GM19463 (cell line): ENCODE measurements at regions not wholly inside any gene's neighbourhood (a gene's known extent, or its start where the extent isn't known, plus 50 kb on each side); places are given as distances from the start of the nearest gene placed in this dataset.

Experiments used
- ATAC-seq: cut with Tn5 transposase; IDR thresholded peaks from one replicate; pipeline ENCODE4 v1.9.1; 2021; ENCODE audit warnings: mild to moderate bottlenecking, moderate library complexity; ENCODE audit not compliant: unreplicated experiment

DNA sequence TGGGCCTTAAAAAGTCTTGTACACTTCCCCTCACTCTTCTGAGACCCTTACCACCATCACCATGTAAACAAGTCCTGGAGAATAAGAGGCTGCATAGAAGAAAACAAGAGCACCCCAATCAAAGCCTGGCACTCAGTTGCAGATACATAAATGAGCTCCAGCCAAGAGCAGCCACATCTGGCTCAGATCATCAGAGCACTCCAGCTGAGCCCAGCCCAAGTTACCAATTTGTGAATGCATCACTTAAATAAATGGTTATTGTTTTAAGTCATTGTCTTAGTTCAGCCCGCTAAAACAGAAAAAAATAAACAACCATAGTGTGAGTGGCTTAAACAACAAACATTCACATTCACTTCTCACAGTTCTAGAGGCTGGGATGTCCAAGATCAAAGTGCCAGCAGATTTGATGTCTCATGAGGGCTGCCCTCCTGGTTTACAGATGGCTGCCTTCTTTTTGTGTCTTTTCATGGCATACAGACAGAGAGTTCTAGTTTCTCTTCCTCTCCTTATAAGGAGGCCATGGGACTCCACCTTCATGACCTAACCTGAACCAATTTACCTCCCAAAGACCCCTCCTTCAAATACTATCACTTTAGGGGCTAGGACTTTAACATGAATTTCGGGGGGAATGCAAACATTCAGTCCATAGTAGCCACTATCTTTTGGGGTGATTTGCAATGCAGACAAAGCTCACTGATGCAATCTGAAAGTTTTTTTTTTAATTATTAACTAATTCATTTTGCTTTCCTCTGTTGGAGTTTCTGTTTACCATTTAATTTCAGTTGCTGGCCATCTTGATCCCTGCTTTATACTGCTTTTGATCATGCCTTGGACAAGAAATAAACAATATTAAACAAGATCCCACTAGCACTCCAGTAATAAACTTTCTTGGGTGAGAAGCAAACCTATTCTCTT is 187.5 kb upstream of the ACVR2A start:
- ATAC-seq: peak; percentile 52

DNA sequence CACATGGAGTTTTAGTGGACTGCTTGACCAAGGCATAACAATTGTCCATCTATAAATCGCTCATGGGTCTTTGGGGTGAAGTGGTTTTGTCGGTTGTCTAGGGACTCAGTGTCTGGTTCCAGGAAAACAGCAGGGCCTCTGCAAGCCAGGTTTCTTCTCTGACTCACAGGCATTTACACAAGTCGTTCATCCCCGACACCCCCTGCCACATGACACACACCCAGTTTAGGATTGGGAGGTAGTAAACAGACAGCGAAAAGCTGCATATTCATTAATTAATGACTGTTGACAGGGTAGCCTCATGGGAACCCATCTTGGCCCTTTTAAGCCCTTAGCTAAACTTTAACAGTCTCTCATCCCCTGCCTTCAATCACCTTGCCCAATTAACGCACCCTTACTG is 194.8 kb upstream of the ACVR2A start:
- no peak for ATAC-seq

DNA sequence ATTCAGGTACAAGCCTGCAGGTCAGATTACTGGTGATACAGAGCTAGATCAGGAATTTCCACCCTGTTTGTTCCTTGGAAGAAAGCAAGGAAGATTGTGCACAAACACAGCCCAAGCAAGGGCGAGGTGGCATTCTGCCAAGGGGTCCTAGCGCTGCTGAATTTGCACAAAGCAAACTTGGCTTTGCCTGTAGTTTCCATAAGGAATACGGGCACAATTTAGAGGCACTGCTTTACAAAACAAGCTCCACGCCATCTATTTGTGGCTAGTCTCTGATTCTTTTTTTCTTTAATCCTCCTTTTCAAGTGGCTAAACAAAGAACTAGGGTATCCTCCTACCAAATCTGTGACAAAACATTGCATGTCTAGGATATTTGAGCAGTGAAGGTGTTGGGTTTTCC is 195.5 kb upstream of the ACVR2A start:
- ATAC-seq: no peak

DNA sequence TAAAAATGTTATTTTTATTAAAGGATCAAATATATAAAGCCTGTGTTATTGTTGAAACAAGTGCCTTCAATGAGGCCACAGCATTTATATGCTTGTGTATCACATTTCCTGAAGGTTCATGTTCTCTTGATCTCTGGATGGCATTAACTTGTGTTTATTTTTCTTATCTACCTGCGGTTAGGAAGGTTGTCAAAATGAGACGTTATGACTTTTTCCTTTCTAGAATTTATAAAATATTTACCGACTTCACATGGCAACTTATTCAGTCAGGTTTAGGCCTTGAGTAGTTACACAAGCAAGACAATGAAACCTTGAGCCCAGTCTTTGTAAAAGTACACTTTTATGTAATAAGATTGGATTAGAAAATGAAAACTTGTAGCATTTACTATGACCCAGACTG is 196.4 kb upstream of the ACVR2A start:
- ATAC-seq: no peak

DNA sequence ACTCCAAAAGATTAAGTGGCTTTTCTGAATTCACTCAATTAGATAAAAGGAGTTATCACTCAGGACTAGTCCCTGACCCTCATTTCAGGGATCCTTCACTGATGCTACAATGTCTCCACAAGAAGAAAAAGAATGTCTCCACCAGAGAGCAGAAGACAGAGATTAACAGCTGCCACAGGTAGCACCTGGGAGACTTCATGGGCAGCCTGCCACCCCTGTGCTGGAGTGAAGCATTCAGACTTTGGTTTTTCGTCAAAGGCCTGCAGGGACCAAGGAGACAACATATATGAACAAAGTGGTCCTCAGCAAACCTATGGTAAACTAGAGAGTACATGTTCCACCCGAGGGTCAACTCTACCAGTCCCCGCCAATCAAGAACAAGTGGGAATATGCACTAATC is 197.0 kb upstream of the ACVR2A start:
- ATAC-seq: no peak

DNA sequence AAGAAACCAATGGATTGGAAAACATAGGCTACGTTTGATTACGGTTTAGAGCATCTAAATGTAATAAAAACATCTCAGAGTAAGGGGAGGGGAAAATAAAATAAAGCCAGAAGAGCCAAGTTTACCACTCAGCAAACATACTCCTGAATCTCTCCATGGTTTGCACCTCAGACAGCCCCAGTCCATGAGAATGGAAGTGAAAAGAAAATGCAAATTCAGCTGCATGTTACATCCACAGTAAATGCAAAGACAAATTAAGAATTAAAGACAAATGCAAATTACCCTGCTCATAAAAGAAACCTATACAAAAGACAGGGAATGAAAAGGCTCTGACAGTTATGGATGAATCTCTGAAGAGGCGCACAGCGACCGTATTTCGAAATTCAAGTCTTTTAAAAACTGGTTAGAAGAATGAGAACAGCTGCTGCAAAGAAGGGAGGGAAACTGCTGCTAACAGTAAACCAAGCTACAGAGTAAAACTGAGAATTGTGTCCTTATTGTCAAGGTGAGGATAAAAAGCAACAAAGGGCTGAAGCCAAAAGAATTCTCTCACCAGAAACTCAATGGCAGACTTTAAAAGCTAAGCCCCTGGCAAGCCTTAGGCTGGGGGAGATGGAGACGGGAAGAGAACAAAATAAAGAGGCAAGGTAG is 197.9 kb upstream of the ACVR2A start:
- no peak for ATAC-seq

DNA sequence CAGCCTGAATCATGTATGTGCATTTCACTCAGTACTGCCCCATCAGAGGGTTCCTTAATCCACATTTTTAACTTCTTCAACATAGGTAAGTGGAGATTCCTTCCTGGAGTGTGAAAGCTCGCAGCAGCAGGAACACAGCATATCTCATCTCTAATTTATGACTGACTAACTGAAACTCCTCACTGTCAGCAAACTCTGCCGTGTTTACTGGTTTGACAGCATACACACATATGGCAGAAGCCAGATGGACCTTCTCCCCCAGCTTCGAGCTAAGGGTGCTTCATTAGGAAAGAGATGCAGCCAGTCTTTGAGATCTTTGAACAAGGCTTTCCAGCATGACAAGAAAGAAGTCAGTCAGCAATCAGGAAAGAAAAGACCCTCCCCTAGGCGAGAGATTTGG is 200.3 kb upstream of the ACVR2A start:
- ATAC-seq: no peak

DNA sequence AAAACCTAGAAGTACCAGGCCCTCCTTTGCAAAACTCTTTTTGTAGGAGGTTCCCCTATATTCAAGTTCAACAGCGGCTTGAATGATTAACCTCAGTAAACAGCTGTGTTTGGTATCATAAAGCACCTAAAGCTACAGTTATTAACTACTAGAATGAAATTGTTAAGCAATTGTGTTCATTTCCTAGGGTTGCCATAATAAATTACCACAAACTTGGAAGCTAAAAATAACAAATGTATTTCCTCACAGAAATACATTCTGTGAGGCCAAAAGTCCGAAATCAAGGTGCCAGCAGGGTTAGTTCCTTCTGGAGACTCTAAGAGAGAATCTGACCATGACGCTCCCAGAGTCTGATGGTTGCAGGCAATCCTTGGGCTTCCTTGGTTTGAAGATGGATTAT is 202.1 kb upstream of the ACVR2A start:
- no peak for ATAC-seq

DNA sequence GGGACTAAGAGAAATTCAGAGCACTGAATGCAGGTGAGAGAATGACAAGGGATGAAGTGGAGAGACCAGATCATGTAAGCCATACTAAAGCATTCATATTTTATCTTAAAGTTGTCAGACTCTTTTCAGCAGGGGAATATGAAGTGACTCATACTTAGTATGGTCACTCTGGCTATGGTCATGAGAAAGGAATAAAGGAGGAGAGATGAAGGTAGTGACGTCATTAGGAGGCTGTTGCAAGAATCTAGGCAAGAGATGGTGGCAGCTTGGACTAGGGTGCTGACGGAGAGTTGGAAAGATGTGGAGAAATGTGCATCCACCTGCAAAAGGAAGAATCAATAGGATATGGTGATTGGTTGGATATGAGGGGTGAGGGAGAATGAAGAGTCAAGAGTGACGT is 203.2 kb upstream of the ACVR2A start:
- no peak for ATAC-seq

DNA sequence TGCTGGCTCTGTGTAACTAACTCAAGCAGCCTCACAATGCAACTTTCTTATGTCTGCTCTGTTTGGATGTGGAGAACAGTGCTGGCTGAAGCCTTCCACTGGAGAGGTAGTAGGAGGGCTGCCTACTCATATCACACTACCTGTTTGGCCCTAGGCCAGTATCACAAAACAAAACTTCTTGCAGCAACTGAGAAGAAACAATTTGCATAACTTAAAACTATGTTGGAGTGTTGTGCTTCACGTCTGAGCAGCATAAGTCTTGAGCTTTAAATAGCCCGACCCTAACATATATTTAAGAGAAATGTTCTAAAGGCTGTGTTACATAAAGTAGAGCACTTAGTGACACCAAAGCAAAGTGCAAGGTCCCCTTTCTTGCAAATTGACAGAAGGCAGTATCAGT is 204.9 kb upstream of the ACVR2A start:
- peak; percentile 71 for ATAC-seq

DNA sequence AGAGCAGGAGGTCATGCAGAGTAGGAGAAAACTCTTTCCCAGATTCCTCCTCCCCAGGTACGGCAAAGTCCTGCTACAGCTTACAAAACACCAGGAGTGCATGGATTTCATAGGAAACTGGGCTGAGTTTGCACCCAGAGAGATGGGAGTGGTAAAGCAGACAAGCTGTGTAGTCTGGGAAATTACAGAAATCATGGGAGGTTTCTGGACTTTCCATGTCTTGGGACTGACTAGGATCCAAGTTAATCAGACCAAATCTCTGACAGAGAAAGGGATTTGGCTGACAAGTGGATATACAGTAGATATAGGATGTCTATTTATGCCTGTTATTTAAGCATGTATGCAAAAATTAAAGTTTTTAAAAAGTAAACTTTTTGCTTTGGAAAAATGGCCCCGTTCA is 205.4 kb upstream of the ACVR2A start:
- ATAC-seq: no peak

DNA sequence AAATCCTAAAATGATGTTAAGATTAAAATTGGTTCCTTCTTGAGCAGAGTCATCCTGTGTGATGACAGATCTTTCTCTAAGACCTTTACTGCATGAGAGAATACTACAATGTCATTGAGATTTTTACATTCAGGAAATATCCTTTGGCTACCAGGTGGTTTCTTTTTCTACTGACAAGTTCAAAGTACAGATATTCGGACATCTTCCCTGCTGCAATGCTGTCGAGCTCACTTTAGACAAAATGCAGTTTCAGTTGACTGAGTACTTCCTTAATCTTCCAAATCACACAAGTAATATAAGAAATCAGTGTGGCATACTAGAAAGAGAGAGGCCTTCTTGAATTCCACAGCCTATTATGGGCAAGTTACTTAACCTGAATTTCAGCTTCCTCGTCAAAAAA is 207.9 kb upstream of the ACVR2A start:
- no peak for ATAC-seq

DNA sequence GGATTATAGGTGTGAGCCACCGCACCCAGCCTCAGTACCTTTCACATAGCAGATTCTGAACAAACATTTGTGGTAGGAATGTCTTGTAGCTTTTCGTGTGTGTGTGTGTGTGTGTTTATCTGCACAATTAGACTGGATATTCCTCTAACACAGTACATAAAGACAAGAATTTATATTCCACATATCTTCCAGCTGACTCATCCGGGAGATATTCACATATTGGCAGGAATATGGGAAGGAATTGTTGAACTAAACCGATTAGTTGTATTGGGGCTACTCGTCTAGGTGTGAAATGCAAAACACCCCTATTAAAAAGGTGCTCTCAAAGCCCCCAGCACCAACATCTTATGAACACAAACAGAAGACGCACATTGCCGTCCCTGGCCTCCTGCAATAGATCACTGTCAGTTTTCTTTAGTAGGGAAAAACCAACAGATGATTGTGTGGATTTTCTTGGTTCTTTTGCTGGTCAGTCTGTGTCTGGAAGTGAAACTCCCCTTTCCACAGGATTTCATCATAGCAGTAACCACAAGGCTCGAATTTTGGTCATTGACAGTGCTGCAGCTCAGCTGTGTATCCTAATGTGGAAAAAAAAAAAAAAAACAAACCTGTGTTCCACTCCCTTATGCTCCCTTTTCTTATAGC is 208.5 kb upstream of the ACVR2A start:
- ATAC-seq: no peak

DNA sequence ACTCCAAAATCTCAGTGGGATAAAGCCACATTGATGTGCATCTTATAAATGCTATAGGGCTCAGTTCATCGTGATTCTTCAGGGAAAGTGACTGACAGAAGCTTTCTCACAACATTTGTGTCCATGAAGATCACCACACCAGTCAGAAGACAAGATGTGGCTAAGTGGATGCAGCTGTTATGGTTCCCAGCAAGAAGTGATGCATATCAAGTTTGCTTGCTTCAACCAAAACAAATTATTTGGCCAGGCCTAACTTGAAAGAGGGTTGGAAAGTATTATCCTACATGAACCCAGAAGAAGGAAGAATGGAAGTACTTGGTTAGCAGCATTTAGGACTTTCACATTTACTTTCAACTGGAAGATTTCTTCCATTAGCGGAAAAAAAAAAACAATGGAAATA is 210.0 kb upstream of the ACVR2A start:
- no peak for ATAC-seq

DNA sequence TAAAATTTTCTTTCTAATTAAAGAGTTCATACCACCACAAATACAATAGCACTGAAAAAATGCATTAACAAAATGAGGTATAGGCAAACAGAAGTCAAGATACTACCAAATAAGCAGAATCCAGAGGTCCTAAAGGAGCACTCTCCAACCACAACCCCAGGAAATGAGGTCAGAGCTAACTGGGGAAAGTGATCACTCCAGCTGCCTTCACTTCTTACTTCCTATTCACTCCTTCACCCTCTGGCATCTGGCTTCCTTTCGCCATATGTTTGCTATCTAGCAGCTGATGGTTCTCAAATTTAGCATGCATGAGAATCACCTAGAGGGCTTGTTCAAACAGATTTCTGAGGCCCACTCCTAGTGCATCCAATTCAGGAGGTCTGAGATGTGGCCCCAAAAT is 212.6 kb upstream of the ACVR2A start:
- no peak for ATAC-seq

DNA sequence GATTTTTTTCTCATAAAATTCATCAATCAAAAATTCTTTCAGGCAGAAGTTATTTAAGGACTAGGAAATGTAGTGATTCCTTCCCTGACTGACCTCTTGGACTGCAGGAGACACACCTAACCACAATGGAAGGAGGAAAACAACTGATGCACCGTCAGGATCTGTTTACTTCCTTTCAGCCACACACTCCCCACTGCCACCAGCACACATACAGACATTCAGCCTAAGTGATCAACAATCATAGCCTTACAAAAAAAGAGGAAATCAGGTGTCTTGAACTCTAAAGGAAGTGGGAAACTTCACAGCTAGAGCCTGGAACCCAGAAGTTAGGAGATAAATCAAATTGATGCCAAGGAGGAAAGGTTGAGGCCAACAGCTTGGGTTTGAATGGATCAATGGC is 213.5 kb upstream of the ACVR2A start:
- ATAC-seq: no peak

DNA sequence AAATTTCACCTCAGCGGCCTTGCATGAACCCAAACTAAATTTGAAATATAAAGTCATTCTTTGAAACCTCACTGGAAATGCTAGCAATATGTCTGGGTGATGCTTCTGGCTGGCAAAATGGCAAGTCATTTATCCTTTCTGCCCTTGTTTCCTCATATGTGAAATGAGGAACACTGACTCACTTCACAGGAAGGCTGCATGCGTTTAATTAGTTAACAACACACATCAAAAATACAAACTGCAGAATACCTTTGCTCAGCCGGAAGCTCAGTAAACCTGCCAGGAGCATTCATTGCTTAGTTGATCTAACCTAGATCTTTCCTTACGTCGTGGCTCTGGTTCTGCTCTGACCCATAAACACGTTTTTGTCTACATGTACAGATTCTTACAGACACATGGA is 214.2 kb upstream of the ACVR2A start:
- ATAC-seq: no peak

DNA sequence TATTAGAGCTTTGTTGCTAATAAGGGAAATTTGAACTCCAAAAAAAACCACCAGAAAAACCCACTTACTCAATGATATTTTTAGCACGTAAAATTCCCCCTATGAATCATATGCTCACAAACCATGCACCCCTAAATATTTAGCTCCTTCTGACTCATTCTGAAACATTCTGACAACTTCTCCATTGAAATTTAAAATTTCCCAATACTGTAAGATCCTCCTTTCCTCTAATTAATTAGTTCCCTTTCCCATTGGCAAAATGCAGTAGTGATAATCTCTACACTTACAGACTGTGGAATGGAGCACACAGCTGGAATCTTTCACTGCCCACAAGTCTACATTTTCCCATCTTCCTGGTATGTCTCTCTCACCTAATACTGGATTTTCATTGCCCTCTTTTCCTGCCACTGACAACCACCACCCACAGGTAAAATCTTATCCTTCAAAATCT is 215.8 kb upstream of the ACVR2A start:
- ATAC-seq: peak; percentile 53

DNA sequence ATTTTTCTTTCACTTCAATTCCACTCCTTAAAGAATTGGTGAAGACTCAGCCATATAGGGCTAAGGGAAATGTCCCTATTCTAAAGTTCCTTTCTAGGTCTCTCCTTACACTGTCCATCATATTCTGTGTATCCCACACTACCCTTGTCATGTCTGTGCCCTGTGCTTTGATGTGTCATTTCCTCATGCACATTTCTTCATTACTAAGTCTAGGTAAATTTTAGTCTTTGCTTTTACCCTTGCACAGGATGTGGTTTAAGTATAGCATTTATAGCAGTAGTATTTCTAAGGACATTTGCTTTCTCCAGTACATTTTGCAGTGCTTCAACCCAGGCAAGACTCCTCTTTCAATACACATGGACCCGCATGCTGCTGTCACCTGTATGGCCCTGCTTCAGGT is 221.5 kb upstream of the ACVR2A start:
- ATAC-seq: peak; percentile 94

DNA sequence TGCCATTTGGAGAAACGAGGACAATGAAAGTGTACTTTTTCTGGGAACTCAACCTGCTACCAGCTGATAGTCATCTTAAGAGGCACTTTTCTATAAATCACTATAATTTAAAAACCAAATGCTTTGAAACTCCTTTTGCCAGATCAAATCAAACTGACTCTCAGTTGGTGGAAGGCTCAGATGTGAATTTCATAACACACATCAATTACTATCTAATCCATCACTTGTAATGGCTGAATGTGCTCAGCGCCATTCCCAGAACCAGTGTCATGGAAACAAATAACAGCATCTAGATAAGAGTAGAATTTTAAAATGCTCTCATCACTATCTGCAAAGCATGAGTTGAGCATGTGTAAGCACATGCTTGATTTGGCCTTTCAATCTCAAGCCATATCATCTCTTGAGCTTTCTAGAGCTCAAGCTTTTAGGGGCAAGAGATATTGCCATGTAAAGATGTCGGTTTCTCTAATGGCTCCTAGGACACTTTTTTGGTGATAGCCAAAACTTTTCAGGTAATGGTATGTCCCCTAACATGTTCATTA is 223.1 kb upstream of the ACVR2A start:
- no peak for ATAC-seq

DNA sequence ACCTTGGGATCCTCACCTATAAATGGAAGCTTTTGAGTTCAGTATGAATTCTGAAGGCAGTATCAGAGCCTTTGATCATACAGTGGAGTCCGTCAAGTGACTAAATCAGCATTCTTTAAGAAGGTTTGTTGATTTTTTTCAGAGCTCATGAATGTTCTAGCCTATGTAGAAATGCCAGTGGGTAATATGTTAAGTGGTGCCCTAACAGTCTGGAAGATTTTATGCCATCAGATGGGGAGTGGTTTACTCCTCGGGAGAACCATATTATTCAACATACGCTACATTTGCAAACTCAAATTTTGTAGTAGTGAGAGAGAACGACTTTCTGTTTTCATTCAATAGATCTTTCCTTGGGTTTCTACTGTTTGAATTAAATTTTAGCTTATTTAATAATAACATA is 225.0 kb upstream of the ACVR2A start:
- ATAC-seq: no peak

DNA sequence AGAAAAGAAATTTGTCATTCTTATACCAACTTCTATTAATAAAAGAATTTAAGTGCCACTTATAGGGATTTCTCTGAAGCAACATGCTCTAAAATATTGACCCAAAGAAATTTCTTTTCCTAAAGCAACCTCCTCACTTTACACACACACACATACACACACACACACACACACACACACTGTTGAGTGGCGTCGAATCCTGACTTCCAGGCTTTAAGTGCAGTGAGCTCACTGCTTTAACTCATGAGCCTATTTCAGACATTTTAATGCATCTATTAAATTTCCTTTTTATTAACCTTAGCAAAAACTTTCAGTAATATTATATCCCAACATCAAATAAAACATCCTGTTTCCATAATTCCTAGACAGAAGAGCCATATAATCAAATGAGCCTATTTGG is 229.1 kb upstream of the ACVR2A start:
- ATAC-seq: no peak
